IMR-90 (cell line): ENCODE measurements at regions not wholly inside any gene's neighbourhood (a gene's known extent, or its start where the extent isn't known, plus 50 kb on each side); places are given as distances from the start of the nearest gene placed in this dataset.

ENCODE experiments used
- CTCF ChIP-seq: conservative IDR thresholded peaks from 2 replicates; pipeline ENCODE4 v1.5.1; 2012; ENCODE audit warnings: mild to moderate bottlenecking, low read depth, low read length, improper control_type of control experiment
- MAZ ChIP-seq: IDR thresholded peaks from 2 replicates; pipeline ENCODE4 v1.6.1; 2012; ENCODE audit warnings: low read depth, mild to moderate bottlenecking, low read length, improper control_type of control experiment, moderate library complexity, borderline replicate concordance
- RAD21 ChIP-seq: IDR thresholded peaks from 2 replicates; pipeline ENCODE4 v1.6.1; 2012; ENCODE audit warnings: low read length, improper control_type of control experiment

- TF ChIP-seq CTCF: no peak
- TF ChIP-seq RAD21: no peak
- TF ChIP-seq MAZ: no peak
These were observed 186.8 kb downstream of the LTN1 start for GRCh38 chr21:28805885-28806284.
